ENCODE measurements at regions not wholly inside any gene's neighbourhood (a gene's known extent, or its start where the extent isn't known, plus 50 kb on each side); places are given as distances from the start of the nearest gene placed in this dataset.

- DNase-seq (ENCODE audit: low read depth, low spot score) (no peak), FAIRE-seq (no peak)
- H3K4me3 ChIP-seq (ENCODE audit: control insufficient read depth in 2 of 3, extremely low read depth in 1 of 3, insufficient read depth in 2 of 3, low read depth in 1 of 3, low read length in 3 of 3) = no peak overlapping the region
- no peak overlapping the region for H3K4me2 ChIP-seq (ENCODE audit: control insufficient read depth, extremely low read depth, insufficient read depth, low read depth, low read length)
- no peak overlapping the region for H2AFZ ChIP-seq (ENCODE audit: control insufficient read depth, low read length)
- dilution Hi-C loops (cut with MboI; ENCODE audit: extremely low pct_ligation_motif_present, low sequenced_read_pairs) = no loop called here
- no peak overlapping the region for H3K27ac ChIP-seq (ENCODE audit: control insufficient read depth, insufficient read depth, low read length)
- no peaks in the 10 kb centered on the region for H3K9me1 ChIP-seq (ENCODE audit: control insufficient read depth, extremely low read depth, insufficient read depth, low read length)
- no peaks in the 10 kb centered on the region for H3K79me2 ChIP-seq (ENCODE audit: control insufficient read depth, insufficient read depth, low read length)
- no peaks in the 10 kb centered on the region for H3K36me3 ChIP-seq (ENCODE audit: control insufficient read depth in 2 of 2, extremely low read depth in 1 of 2, insufficient read depth in 2 of 2, low read length in 2 of 2)
- H4K20me1 ChIP-seq (ENCODE audit: control insufficient read depth, extremely low read depth, insufficient read depth, low read length) = no peaks in the 10 kb centered on the region
- peaks cover 13% of the 10 kb centered on the region for H3K4me1 ChIP-seq (ENCODE audit: control insufficient read depth, extremely low read depth, insufficient read depth, low read length)
- H3K27me3 ChIP-seq (ENCODE audit: control insufficient read depth, extremely low read depth, insufficient read depth, low read length) = no peaks in the 10 kb centered on the region
- no peaks in the 10 kb centered on the region for H3K9me3 ChIP-seq (ENCODE audit: control insufficient read depth, low read depth, low read length)
- H3K9ac ChIP-seq (ENCODE audit: control insufficient read depth, extremely low read depth, insufficient read depth, low read length) = no peak overlapping the region
- no peak for TF ChIP-seq EZH2 (IDR thresholded peaks at IDR 0.05; ENCODE audit: low read length)
- TF ChIP-seq CTCF (optimal IDR thresholded peaks at IDR 0.05 in 1 of 3, IDR thresholded peaks at IDR 0.05 in 1 of 3, conservative IDR thresholded peaks at IDR 0.05 in 1 of 3; ENCODE audit: extremely low read depth in 1 of 3, insufficient read depth in 2 of 3, low read length in 3 of 3) = no peak
These were observed 226.8 kb upstream of the DAPK1 start for GRCh38 chr9:87270848-87271234.

- TF ChIP-seq CTCF (optimal IDR thresholded peaks at IDR 0.05 in 1 of 3, IDR thresholded peaks at IDR 0.05 in 1 of 3, conservative IDR thresholded peaks at IDR 0.05 in 1 of 3; ENCODE audit: extremely low read depth in 1 of 3, insufficient read depth in 2 of 3, low read length in 3 of 3) (no peak), EZH2 (IDR thresholded peaks at IDR 0.05; ENCODE audit: low read length) (no peak)
- no peak overlapping the region for H3K4me3 ChIP-seq (ENCODE audit: control insufficient read depth in 2 of 3, extremely low read depth in 1 of 3, insufficient read depth in 2 of 3, low read depth in 1 of 3, low read length in 3 of 3)
- dilution Hi-C loops (cut with MboI; ENCODE audit: extremely low pct_ligation_motif_present, low sequenced_read_pairs) = no loop called here
- H3K36me3 ChIP-seq (ENCODE audit: control insufficient read depth in 2 of 2, extremely low read depth in 1 of 2, insufficient read depth in 2 of 2, low read length in 2 of 2) = no peaks in the 10 kb centered on the region
- H3K9me1 ChIP-seq (ENCODE audit: control insufficient read depth, extremely low read depth, insufficient read depth, low read length) = no peaks in the 10 kb centered on the region
- no peak overlapping the region for H3K9ac ChIP-seq (ENCODE audit: control insufficient read depth, extremely low read depth, insufficient read depth, low read length)
- no peaks in the 10 kb centered on the region for H3K27me3 ChIP-seq (ENCODE audit: control insufficient read depth, extremely low read depth, insufficient read depth, low read length)
- H3K4me1 ChIP-seq (ENCODE audit: control insufficient read depth, extremely low read depth, insufficient read depth, low read length) = peaks cover 23% of the 10 kb centered on the region
- H3K4me2 ChIP-seq (ENCODE audit: control insufficient read depth, extremely low read depth, insufficient read depth, low read depth, low read length) = no peak overlapping the region
- no peaks in the 10 kb centered on the region for H4K20me1 ChIP-seq (ENCODE audit: control insufficient read depth, extremely low read depth, insufficient read depth, low read length)
- DNase-seq (ENCODE audit: low read depth, low spot score) (no peak), FAIRE-seq (no peak)
- no peaks in the 10 kb centered on the region for H3K9me3 ChIP-seq (ENCODE audit: control insufficient read depth, low read depth, low read length)
- no peak overlapping the region for H3K27ac ChIP-seq (ENCODE audit: control insufficient read depth, insufficient read depth, low read length)
- no peak overlapping the region for H2AFZ ChIP-seq (ENCODE audit: control insufficient read depth, low read length)
- no peaks in the 10 kb centered on the region for H3K79me2 ChIP-seq (ENCODE audit: control insufficient read depth, insufficient read depth, low read length)
These were observed 225.8 kb upstream of the DAPK1 start for GRCh38 chr9:87271696-87272477.
